HG03108 (cell line): ENCODE measurements at regions not wholly inside any gene's neighbourhood (a gene's known extent, or its start where the extent isn't known, plus 50 kb on each side); places are given as distances from the start of the nearest gene placed in this dataset.
"Not testable (repeated sequence)": the region's sequence is repeated elsewhere in the genome, so short reads cannot be mapped to it uniquely, and the experiment has no call there.

ENCODE experiments used
- ATAC-seq: cut with Tn5 transposase; IDR thresholded peaks from one replicate; pipeline ENCODE4 v1.9.1; 2021; ENCODE audit warnings: moderate library complexity; ENCODE audit not compliant: unreplicated experiment

DNA sequence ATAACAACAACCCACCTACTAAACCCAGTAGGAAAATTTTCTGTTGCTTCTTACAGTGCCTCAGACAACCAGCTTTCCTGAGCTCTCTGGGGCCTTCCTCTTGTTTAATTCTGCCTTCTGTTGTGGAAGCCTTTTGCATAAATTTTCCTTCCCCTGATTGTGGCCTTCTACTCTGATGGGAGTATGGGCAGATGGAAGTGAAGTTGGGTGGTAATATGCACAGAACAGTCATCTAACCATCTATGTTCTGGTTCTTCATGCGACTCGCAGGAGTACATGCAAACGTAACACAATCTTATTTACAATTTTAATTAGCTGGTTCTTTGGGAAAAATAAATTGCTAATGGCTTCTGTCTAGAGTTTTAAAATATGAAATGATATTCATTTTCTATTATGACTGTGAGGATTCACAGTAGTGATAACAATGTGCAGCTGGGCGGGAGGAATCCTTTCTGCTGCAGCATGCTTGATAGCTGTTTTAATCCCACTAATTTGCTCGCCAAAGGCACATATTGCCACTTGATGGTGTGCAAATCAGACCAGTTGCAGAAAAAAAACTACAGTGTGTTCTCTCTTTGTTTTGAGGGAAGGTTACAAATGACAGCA is 311.5 kb upstream of the ROPN1 start:
- no peak for ATAC-seq

DNA sequence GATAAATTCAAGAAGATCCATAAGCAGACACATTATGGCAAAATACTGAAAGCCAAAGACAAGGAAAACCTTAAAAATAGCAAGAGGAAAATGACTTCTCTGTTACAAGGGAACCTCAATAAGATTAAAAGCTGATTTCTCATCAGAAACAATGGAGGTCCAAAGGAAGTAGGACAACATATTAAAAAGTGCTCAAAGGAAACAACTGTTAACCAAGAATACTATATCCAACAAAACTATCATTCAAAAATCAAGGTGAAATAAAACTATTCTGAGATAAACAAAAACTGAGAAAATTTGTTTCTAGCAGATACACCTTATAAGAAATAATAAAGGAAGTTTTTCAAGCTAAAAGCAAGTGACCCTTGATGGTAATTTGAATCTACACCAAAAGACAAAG is 314.7 kb upstream of the ROPN1 start:
- ATAC-seq, result no peak

DNA sequence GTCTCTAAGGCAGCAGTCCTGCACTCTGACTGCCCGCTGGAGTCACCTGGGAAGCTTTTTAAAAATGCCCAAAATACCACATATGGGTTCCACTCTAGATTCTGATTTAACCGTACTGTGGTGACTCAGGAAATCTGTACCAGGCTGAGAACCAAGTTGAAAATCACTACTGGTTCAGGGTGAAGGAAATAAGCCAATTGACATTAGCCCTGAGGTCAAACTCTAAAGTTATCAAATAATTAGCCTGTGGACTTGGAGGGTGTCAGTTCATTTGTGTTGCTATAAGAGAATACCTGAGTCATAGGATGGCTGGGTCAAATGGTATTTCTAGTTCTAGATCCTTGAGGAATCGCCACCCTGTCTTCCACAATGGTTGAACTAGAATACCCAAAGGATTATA is 321.7 kb upstream of the ROPN1 start:
- ATAC-seq, result no peak

DNA sequence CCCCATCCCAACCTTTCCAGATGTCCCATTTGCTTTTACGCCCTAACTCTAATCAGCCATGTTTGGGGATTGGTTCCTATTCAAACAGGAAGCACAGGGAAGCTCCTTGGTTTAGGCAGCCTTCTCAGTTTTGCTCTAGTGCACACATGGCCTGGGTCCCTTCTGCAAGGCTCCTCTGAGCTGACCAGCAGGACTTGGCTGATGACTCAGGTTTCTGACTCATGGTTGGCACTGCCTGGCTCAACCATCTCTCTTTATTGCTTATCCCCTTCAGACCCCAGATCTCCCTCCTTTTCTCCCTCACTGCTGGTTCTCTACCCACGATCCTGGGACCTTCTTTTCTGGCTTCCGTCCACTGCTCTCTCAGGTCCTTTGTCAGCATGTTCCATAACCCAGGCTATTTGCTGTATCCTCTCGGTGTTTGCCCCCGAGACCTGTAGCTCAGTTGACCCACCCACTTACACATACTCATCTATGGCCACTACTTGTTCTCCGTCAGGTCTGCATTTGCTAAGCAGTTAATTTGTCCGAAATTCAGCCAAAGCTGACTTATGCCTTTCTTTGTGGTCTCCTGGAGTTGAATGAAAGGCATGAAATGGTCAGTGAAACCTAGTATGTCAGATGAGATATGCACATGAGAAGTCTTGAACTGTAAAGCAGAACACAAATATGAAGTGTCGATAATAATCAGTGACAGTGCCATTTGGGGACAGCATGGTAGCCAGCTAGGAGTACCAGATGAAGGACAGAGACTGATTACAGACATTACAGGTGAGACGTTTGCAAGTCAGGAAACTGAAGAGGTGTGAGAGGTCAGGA is 323.5 kb upstream of the ROPN1 start:
- no peak for ATAC-seq

DNA sequence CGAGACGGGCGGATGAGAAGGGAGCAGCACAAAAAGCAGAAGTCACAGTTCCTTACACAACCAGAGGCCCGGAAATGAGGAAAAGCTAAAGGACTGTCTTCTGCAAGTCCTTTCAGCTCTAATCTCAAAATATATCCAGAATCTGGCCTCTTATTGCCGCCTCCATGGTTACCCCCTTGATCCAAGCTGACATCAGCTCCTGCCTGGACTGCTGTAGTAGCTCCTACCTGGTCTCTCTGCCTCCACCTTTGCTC is 324.0 kb upstream of the ROPN1 start:
- no peak for ATAC-seq

DNA sequence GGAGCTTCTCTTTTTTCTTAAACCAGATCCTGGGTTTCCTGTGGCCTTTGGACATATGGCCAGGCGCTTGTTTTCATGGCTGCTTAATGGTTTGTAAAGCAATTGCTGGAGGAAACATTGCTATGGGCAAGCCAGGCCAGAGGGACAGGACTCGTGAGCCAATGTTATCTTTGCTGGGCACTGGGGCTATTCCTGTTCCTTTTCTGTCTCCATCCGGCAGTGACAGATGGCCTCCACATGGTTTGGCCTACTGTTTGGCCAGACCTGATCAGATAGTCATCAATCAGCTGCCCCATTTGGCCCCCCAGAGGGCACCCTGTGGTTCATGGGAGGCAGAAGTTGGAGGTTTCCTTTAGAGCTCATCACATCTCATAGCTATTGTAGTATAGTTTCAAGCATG is 326.1 kb upstream of the ROPN1 start:
- ATAC-seq, result no peak

DNA sequence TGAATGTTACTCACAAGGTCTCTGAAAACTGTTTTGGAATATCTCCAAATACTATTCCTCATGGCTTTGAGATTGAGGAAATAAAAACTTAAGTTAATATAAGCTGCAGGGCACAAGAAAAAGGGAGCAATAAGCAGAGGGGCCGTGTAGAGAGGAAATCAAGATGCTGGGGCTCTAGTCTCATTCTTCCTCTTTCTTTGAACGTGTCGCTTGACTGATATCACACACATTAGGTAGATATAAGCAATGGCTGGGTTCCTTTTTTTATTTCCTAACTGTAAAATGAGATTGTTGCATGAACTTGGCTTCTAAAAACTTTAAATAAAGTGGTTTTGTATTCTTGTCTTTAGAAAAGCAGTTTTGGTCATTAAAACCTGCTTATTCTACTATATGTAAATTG is 326.7 kb upstream of the ROPN1 start:
- no peak for ATAC-seq

DNA sequence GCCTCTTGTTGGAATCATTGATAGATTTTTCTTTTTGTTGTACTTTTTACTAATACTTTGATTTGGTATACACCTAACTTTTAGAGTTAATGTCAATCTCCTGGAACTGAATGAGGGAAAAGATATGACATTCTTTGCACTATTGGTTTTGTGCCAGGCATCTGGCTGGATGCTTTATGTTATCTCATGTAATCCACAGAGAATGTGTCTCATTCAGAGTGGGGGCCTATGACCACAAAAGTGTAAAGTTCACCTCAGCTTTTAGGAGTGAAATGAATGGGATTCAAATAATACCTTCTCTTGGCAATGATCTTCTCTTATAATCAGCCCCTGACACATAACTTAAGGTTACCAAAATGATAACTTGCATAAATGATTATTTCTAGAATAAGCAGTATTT is 329.1 kb upstream of the ROPN1 start:
- no peak for ATAC-seq

DNA sequence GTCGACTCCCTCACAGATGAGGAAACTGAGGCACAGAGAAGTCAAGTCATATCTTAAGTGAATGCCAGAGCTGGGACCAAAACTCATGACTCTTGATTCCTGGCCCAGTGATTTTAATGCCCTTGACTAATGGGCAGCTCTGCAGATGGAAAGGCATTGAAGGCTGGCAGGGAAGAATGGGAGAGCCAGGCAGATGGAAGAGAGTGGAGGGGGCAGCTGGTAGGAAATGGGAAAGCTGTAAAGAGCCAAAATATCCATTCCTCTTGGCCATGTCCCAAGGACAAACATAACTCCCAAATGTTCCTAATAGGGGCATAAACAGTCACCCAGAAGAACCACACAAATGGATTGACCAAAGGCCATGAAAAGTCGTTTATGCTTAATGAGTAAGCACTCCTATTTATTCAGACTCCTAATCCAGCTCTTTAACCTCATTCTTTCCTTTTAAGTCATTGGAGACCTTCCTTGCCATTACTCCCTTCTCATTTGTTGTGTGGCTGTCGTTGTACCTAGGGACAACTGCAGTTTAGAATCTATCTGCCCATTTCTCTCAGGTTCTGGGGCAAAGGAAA is 330.5 kb upstream of the ROPN1 start:
- ATAC-seq, result no peak

DNA sequence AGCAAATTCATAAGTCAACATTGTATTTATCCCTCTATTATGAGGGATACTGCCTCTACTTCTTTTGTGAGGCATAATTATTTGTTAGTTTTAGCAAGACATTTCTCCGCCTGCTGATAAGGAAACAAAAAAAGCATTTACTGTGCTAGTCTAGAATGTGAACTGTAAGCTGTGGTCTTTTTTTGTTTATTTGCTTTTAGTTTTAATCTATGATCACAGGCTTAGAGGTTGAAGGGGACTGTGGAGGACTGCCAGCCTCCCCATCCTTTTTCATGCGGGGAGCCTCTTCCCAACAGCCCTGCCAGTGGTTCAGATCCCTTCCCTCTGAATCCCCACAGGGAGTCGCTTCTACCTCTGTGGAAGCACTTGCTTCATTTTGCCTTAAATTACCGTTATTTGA is 331.0 kb upstream of the ROPN1 start:
- no peak for ATAC-seq

DNA sequence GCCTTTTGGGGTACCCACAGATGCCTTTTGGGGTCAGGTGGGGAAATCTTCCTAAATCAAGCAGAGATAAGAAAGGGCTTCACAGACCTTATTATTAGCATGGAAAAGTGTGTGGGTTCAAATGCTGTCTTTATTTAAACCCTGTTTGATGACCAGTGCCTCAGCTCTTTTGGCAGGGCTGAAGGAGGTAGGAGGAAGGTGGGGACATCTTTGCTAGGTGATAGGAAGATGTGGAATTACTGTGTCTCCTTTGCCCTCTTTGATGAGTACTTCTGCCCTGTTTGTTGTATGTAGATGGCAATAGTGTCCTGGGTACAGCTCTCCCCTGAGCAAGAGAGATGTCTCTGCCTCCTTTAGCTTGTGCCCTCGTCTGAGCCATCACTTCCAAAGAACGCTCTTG is 333.3 kb upstream of the ROPN1 start:
- no peak for ATAC-seq

DNA sequence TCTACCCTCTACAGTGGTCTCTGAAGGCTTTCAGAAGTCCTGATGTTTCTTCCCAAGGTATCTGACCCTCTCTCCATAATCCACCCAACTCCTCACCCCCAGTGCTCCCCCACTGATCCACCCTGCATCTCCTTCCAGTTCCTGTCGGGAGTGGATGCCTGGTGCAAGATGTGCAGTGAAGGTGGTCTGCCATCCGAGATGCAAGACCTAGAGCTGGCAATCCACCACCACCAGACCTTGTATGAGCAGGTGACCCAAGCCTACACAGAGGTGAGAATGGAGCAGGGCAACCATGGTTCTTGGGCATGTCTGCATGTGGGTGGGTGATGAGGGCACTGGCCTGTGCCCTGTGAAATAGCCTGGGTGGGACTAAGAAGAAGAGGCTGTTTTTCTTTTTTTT is 337.8 kb upstream of the ROPN1 start:
- ATAC-seq, result no peak

DNA sequence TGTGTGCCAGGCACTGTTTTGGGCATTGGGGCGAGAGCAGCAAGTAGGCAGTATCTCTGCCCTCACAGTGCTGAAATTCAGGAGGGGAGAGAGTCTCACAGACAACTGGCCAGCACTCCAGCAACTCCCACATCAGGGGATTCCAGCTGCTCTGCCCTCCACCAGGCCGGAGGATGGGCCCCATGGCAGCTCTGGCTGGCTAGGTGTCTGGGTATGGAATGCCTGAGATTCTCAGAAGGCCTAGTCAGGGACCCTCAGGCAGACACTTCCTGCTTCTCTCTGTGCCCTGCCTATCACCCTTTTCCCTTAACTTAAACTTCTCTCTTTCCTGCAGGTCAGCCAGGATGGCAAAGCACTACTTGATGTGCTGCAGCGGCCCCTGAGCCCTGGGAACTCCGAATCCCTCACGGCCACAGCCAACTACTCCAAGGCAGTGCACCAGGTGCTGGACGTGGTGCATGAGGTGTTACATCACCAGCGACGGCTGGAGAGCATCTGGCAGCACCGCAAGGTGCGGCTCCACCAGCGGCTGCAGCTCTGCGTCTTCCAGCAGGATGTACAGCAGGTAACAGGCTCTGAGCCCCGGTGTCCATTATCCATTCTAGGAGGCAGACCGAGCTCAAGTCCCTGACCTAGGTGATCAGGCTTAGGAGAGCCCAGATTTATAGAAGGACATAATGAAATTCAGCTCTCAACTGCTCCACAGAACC is 342.2 kb upstream of the ROPN1 start:
- no peak for ATAC-seq

DNA sequence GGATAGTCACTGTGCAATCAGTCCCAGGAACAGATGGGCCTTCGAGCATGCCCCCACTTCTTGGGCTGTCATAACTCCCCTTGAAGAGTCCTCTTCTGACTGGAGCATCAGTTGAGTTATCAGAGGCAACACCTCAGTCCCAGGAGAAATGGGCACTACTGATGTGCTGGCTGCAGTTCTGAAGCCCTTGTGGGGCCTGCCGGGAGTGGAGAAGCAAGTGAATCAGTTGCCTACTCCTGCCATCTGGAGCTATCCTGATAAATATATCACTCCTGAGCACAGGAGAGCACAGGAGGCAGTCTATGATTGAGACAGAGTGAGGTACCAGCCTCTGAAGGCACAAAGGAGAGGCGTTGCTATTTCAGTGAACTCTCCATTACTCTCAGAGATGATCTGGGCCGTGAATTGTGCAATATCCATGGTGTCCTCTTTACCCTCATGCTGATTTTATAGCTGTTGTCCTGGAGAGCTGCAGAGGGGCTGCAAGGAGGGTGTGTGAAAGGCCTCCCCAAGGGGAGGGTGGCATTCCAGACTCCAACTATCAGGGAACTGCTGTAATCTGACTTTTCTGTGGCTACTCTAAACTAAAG is 344.2 kb upstream of the ROPN1 start:
- ATAC-seq, result no peak

DNA sequence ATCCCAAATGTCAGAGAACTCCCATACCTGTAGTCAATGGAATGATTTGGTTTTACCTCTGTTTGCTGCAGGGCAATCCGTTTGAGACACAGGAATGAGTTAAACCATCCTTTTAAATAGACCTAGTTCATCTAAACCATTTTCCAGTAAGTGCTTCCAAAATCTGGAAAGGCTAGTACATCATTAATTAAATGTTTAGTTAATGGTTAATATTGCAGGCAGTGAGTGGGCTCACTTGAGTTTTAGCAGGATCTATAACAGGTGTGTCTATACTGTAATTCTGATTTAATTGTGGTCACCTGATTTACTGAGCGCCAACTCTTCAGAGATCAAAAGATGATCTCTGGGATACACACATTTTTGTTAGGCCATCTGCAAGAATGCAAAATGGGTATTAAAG is 353.9 kb upstream of the ROPN1 start:
- ATAC-seq, result no peak

DNA sequence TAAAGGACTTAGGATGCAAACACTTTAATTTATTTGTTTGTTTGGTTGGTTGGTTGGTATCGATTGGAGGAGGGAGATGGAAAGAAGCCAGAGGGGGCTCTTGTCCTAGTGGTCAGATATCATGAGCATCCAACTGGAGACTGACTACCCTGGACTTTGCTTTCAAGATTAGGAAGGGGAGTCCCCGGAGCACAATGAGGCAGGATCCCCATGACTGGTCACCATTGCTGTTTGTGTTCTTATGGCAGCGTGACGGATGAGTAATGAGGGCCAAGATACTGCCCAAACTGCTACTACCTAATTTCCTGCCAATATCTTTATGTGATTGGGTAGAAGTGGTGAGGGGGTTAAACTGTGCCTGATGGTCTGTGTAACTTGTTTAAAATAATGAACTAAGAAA is 354.6 kb upstream of the ROPN1 start:
- ATAC-seq, result no peak

DNA sequence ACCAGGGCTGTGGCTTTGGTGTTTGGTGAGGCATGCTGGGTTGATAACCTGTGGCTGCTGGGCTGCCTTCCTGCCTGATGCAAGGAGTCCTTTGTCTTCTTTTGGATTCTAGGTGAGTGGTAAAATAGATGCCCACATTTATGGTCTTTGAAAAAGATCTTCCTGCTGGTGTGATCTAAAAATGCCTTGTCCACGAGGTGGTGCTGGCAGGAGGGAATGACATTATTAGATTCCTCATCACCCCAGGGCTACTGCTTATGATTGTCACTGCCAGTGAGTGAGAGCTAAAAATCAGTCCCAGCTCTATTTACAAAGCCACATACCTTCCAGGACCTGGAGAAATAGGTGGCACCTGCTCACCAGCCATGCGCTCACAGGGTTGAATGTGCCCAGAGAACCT is 355.5 kb upstream of the ROPN1 start:
- no peak for ATAC-seq

DNA sequence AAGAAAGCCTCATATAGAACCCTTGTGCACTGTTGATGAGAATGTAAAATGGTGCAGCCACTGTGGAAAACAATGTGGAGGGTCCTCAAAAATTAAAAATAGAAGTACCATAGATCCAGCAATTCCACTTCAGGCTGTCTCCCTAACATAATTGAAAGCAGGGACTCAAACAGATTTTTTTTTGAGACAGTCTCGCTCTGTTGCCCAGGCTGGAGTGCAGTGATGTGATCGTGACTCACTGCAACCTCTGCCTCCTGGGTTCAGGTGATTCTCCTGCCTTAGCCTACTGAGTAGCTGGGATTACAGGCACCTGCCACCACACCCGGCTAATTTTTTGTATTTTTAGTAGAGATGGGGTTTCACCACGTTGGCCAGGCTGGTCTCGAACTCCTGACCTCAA is 356.6 kb upstream of the ROPN1 start:
- ATAC-seq, result not testable (repeated sequence)

DNA sequence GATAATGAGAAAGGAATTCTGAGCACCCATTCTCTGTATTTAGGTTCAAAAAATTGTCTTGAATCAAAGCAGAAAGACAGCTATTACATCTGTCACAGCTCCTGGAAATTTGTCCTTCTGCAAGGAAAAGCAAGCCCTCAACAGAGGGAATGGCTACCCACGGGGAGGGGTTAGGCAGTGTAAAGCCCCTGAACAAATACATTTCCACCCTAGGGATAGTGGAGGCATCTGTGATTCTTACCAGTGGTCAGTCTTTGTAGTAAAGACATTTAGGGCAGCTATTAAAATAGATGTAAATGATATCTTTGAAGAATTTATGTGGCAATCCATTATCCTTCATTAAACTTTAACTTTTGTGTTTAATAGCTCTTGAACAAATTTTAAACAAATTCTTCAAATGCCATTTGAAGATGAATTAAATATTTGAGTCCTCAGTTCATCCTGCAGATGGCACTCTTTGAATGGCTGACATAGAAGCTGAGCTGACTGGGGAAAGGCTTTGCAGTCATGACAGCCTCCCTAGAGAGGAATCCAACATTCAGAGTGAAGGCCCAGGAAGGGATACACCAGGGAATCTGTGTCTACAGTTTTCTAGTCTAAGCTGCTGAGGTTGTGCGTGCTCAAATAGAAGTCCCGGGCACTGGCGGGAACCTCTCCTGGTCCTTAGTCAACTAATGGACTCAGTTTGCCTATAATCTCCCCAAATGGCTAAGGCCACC is 359.7 kb upstream of the ROPN1 start:
- ATAC-seq, result no peak

DNA sequence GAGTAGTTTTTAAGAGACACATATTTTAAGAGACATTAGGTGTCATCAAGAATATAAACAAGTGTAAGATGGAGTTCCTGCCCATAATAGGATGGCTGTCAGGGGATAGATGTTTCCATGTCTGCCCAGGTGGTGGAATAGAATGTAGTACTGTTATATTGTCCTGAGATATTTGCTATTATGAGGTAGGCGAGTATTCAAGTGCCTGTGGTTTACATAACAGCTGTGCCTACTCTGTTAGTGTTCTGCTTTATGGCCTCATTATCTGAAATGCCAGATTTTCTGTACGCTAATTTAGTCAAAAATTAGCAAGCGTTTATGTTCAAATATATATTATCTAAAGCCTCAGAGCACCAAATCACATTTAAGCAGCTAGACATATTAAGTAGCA is 360.2 kb upstream of the ROPN1 start:
- no peak for ATAC-seq

DNA sequence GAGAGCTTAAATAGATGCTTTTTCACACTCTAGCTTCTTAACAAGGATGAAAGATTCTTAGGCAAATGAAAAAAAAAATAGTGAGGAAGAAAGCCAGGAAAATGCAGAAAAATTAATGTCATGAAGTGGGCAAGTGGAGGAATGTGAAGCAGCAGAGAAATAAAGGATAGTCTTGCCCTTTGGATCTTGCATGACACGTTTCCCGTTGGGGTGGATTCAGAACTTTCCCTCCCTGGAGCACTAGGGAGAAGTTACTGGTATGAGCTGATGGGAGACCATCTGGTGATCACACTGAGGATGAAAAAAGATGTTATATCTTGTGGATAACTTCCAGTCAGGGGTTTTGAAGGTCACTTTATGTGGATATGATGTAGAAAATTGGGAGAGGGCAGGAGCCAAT is 361.8 kb upstream of the ROPN1 start:
- no peak for ATAC-seq
